GM12878 (cell line): ENCODE measurements at regions not wholly inside any gene's neighbourhood (a gene's known extent, or its start where the extent isn't known, plus 50 kb on each side); places are given as distances from the start of the nearest gene placed in this dataset.

Experiments
- ATAC-seq: fragments of 200-7000 bp; cut with Tn5 transposase; 3 replicates; pipeline ENCODE4 v1.9.1; 2020; ENCODE audit warnings: mild to moderate bottlenecking, moderate library complexity
- BruUV-seq: library from RNA; stranded (reverse); fragments of 400-500 nt; replicated peaks from 2 replicates; lab custom pipeline; 2021; lab: Mats Ljungman, UMichigan
- CTCF ChIA-PET: fragments of 300-600 bp; sonication (Branson Sonifier 250); formaldehyde crosslinking; extraction: SDS; loops from one replicate; lab custom pipeline; 2021; ENCODE audit warnings: inconsistent platforms; lab: Yijun Ruan, JAX
- POLR2A ChIA-PET: fragments of 350-600 bp; formaldehyde crosslinking; extraction: SDS; loops from one replicate; lab custom pipeline; 2021; ENCODE audit warnings: inconsistent platforms; lab: Charles Lee
- RAD21 ChIA-PET: fragments of 300-600 bp; sonication (Branson Sonifier 250); formaldehyde crosslinking; loops from one replicate; lab custom pipeline; 2023; ENCODE audit warnings: antibody characterized with exemption; ENCODE audit not compliant: unreplicated experiment; lab: Charles Lee
- SMC1A ChIA-PET: fragments of 300-600 bp; sonication (Branson Sonifier 250); formaldehyde crosslinking; loops from one replicate; lab custom pipeline; 2023; ENCODE audit not compliant: unreplicated experiment, uncharacterized antibody; lab: Charles Lee
- DNase-seq: peaks from one replicate; pipeline ENCODE4 v3.0.0-alpha.2; 2011; ENCODE audit warnings: low read depth, low spot score
- FAIRE-seq: peaks from 3 replicates; lab custom pipeline; 2011; peaks lifted over from hg19 to GRCh38; lab: Jason Lieb, UNC
- H2AFZ ChIP-seq: 2 replicates; pipeline ENCODE4 v1.6.0; 2011; ENCODE audit warnings: low read depth, low read length, control low read depth; ENCODE audit not compliant: control insufficient read depth
- H3K27ac ChIP-seq: 2 replicates; pipeline ENCODE4 v1.5.1; 2011; ENCODE audit warnings: control low read depth; ENCODE audit not compliant: control insufficient read depth, insufficient read depth
- H3K27me3 ChIP-seq, 2 experiments: replicated peaks in 1 of 2; 2 replicates each; pipeline versions ENCODE4 v1.6.0 to v1.6.1; 2011; ENCODE audit warnings: low read length in 1 of 2; ENCODE audit not compliant: control insufficient read depth in 2 of 2, insufficient read depth in 2 of 2
- H3K36me3 ChIP-seq, 2 experiments: 2 replicates each; pipeline ENCODE4 v1.5.1; 2011; ENCODE audit warnings: low read length in 1 of 2; ENCODE audit not compliant: control insufficient read depth in 2 of 2, insufficient read depth in 2 of 2
- H3K4me1 ChIP-seq: 2 replicates; pipeline ENCODE4 v1.6.1; 2011; ENCODE audit warnings: mild to moderate bottlenecking, low read length, moderate library complexity, mixed read lengths; ENCODE audit not compliant: control insufficient read depth, insufficient read depth
- H3K4me2 ChIP-seq: 2 replicates; pipeline ENCODE4 v1.6.0; 2011; ENCODE audit warnings: control low read depth; ENCODE audit not compliant: control insufficient read depth, insufficient read depth
- H3K4me3 ChIP-seq: fragments of 200-600 bp; sonication (generic); 2 replicates; pipeline ENCODE4 v1.5.1; 2016
- H3K79me2 ChIP-seq: 2 replicates; pipeline ENCODE4 v1.6.0; 2011; ENCODE audit warnings: low read length; ENCODE audit not compliant: control insufficient read depth, insufficient read depth
- H3K9ac ChIP-seq: 2 replicates; pipeline ENCODE4 v1.8.0; 2011; ENCODE audit warnings: low read length, control low read depth, mixed read lengths; ENCODE audit not compliant: control insufficient read depth, insufficient read depth
- H3K9me3 ChIP-seq: replicated peaks from 3 replicates; pipeline ENCODE4 v1.5.1; 2011; ENCODE audit warnings: mild to moderate bottlenecking, low read length; ENCODE audit not compliant: control insufficient read depth, insufficient read depth
- H4K20me1 ChIP-seq: 2 replicates; pipeline ENCODE4 v1.6.0; 2011; ENCODE audit not compliant: control insufficient read depth, insufficient read depth
- BMI1 ChIP-seq: fragments of 450-650 bp; IDR thresholded peaks from 2 replicates; pipeline ENCODE4 v1.6.1; 2016; ENCODE audit warnings: mild to moderate bottlenecking, moderate library complexity, borderline replicate concordance
- CHD2 ChIP-seq: IDR thresholded peaks from 2 replicates; pipeline ENCODE4 v1.6.1; 2011; ENCODE audit warnings: low read depth, low read length, improper control_type of control experiment, borderline replicate concordance
- EP300 ChIP-seq, 2 experiments: fragments of 150-350 bp in 1 of 2; IDR thresholded peaks; 2 replicates each; pipeline ENCODE4 v1.6.1; 2011 to 2012; ENCODE audit warnings: low read depth in 2 of 2, low read length in 2 of 2, borderline replicate concordance in 1 of 2, improper control_type of control experiment in 1 of 2, inconsistent platforms in 1 of 2; ENCODE audit not compliant: control insufficient read depth in 1 of 2
- ESRRA ChIP-seq: IDR thresholded peaks from 2 replicates; pipeline ENCODE4 v1.6.1; 2012; ENCODE audit warnings: mild to moderate bottlenecking, low read length, improper control_type of control experiment
- HDAC2 ChIP-seq: fragments of 200-600 bp; sonication (generic); IDR thresholded peaks from 2 replicates; pipeline ENCODE4 v1.6.1; 2017
- IRF4 ChIP-seq: IDR thresholded peaks from 2 replicates; pipeline ENCODE4 v1.6.1; 2011; ENCODE audit warnings: low read depth, low read length
- MEF2A ChIP-seq: IDR thresholded peaks from 2 replicates; pipeline ENCODE4 v1.6.1; 2011; ENCODE audit warnings: low read depth, mild to moderate bottlenecking, low read length, moderate library complexity; ENCODE audit not compliant: insufficient read depth
- NBN ChIP-seq: fragments of 450-650 bp; IDR thresholded peaks from 2 replicates; pipeline ENCODE4 v1.6.1; 2016
- NFXL1 ChIP-seq: fragments of 450-650 bp; IDR thresholded peaks from 2 replicates; pipeline ENCODE4 v1.6.1; 2017; ENCODE audit warnings: antibody characterized with exemption, mild to moderate bottlenecking, borderline replicate concordance
- NFYA ChIP-seq: IDR thresholded peaks from 2 replicates; pipeline ENCODE4 v1.6.1; 2011; ENCODE audit warnings: low read depth, mild to moderate bottlenecking, low read length, improper control_type of control experiment, borderline replicate concordance
- POLR2AphosphoS2 ChIP-seq: IDR thresholded peaks from 2 replicates; pipeline ENCODE4 v1.6.1; 2011; ENCODE audit warnings: low read depth, mild to moderate bottlenecking, low read length, improper control_type of control experiment, moderate library complexity
- SPI1 ChIP-seq: IDR thresholded peaks from 2 replicates; pipeline ENCODE4 v1.6.1; 2011; ENCODE audit warnings: low read depth, mild to moderate bottlenecking, low read length, moderate library complexity, borderline replicate concordance; ENCODE audit not compliant: insufficient read depth
- SUZ12 ChIP-seq: fragments of 200-600 bp; sonication (generic); IDR thresholded peaks from one replicate; pipeline ENCODE4 v1.6.1; 2018; ENCODE audit warnings: antibody characterized with exemption, mild to moderate bottlenecking; ENCODE audit not compliant: unreplicated experiment
- ZNF207 ChIP-seq: fragments of 450-650 bp; IDR thresholded peaks from 2 replicates; pipeline ENCODE4 v1.6.1; 2014; ENCODE audit warnings: antibody characterized with exemption, mild to moderate bottlenecking, borderline replicate concordance
- WGBS: methylation state at CpG from one replicate; pipeline ENCODE4 v1.1.6; 2016; ENCODE audit warnings: low lambda C conversion rate; ENCODE audit not compliant: insufficient replicate concordance, insufficient coverage; ENCODE audit errors: missing lambda C conversion rate; 5-methylcytosine and 5-hydroxymethylcytosine counted together
- in situ Hi-C: fragments of 300-500 bp; cut with MboI; formaldehyde crosslinking; loops from 9 replicates; pipeline ENCODE4 v1.14.3; 2018; ENCODE audit warnings: mixed read lengths
- intact Hi-C: fragments of 100-400 bp; cut with micrococcal nuclease; formaldehyde crosslinking; loops from one replicate; pipeline ENCODE4 v1.14.2; 2022; ENCODE audit not compliant: unreplicated experiment
- TF ChIP-seq, protein P1 (sequence below): IDR thresholded peaks from 2 replicates; pipeline ENCODE4 v1.6.1; 2011; ENCODE audit warnings: low read depth, mild to moderate bottlenecking, low read length, moderate library complexity, borderline replicate concordance; ENCODE audit errors: extremely low read depth
- TF ChIP-seq, protein P2 (sequence below): fragments of 450-650 bp; IDR thresholded peaks from 2 replicates; pipeline ENCODE4 v1.6.1; 2017; ENCODE audit warnings: mild to moderate bottlenecking, moderate library complexity
- TF ChIP-seq, protein P3 (sequence below): fragments of 450-650 bp; IDR thresholded peaks from 2 replicates; pipeline ENCODE4 v1.6.1; 2016; ENCODE audit warnings: mild to moderate bottlenecking
- TF ChIP-seq, protein P4 (sequence below): fragments of 450-650 bp; IDR thresholded peaks from 2 replicates; pipeline ENCODE4 v1.6.1; 2014; ENCODE audit warnings: mild to moderate bottlenecking

DNA sequence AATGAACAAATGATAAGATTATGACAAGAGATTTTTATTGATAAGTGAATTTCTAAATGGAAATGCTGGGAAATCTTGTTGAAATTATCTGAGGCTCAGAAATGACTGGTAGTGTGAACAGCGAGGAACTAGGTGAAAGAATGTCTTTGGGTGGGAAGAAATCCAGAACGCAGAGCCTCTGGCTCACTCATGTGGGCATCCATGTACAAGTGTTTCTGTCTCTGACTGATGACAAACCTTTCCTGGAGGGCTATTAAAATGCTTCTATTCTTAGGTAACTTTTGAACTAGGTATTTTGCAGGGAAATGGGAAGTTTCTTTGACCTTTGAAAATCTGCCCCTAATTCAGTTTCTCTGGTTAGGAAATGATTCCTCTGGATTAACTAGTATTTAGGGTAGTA, 598.6 kb downstream of the SLC4A3 start (continued):
- TF ChIP-seq EP300 (IDR thresholded peaks at IDR 0.05; ENCODE audit: borderline replicate concordance in 1 of 2, control insufficient read depth in 1 of 2, low read depth in 2 of 2, low read length in 2 of 2): no peak
- TF ChIP-seq IRF4: no peak
- TF ChIP-seq, protein P1, sequence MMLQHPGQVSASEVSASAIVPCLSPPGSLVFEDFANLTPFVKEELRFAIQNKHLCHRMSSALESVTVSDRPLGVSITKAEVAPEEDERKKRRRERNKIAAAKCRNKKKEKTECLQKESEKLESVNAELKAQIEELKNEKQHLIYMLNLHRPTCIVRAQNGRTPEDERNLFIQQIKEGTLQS: no peak
- TF ChIP-seq ESRRA: no peak
- TF ChIP-seq POLR2AphosphoS2: no peak

DNA sequence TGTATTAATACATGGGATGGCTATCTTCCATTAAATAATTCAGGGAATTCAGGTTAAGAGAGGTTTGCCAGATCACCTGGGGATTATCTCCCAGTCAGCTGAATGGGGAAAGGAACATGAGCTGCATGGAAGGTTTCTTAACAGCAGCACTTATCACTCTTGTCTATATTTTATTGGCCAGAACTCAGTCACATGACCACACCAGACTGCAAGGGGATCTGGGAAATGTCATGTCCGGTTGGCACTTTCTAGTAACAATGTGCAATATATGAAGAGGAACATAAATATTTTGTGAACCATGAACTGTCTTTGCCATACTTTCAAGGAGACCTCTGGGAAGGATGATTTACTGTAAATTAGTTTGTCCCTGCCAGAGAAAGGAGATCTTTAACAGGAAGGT, 599.1 kb downstream of the SLC4A3 start:
- Histone ChIP-seq H3K27ac (no peak overlapping the region), H3K4me1 (no peaks in the 10 kb centered on the region), H4K20me1 (no peaks in the 10 kb centered on the region), H3K9ac (no peak overlapping the region), H3K27me3 (no peaks in the 10 kb centered on the region), H3K9me3 (no peaks in the 10 kb centered on the region), H3K36me3 (no peaks in the 10 kb centered on the region), H2AFZ (no peak overlapping the region), H3K4me3 (no peak overlapping the region), H3K4me2 (no peak overlapping the region), H3K79me2 (no peaks in the 10 kb centered on the region)
- ChIA-PET POLR2A (no interaction called here), SMC1A (no interaction called here), RAD21 (no interaction called here), CTCF (no interaction called here)
- in situ Hi-C loops: no loop called here
- ATAC-seq: no peak
- WGBS: 86% methylated on average over 1 of the region's 1 CpG
- DNase-seq: no peak
- no peak for FAIRE-seq
- intact Hi-C loops: no loop called here
- no TSS peak for BruUV-seq
- no peak for TF ChIP-seq CHD2
- TF ChIP-seq, protein P2, sequence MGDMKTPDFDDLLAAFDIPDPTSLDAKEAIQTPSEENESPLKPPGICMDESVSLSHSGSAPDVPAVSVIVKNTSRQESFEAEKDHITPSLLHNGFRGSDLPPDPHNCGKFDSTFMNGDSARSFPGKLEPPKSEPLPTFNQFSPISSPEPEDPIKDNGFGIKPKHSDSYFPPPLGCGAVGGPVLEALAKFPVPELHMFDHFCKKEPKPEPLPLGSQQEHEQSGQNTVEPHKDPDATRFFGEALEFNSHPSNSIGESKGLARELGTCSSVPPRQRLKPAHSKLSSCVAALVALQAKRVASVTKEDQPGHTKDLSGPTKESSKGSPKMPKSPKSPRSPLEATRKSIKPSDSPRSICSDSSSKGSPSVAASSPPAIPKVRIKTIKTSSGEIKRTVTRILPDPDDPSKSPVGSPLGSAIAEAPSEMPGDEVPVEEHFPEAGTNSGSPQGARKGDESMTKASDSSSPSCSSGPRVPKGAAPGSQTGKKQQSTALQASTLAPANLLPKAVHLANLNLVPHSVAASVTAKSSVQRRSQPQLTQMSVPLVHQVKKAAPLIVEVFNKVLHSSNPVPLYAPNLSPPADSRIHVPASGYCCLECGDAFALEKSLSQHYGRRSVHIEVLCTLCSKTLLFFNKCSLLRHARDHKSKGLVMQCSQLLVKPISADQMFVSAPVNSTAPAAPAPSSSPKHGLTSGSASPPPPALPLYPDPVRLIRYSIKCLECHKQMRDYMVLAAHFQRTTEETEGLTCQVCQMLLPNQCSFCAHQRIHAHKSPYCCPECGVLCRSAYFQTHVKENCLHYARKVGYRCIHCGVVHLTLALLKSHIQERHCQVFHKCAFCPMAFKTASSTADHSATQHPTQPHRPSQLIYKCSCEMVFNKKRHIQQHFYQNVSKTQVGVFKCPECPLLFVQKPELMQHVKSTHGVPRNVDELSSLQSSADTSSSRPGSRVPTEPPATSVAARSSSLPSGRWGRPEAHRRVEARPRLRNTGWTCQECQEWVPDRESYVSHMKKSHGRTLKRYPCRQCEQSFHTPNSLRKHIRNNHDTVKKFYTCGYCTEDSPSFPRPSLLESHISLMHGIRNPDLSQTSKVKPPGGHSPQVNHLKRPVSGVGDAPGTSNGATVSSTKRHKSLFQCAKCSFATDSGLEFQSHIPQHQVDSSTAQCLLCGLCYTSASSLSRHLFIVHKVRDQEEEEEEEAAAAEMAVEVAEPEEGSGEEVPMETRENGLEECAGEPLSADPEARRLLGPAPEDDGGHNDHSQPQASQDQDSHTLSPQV: no peak
- TF ChIP-seq BMI1: no peak
- no peak for TF ChIP-seq ZNF207
- no peak for TF ChIP-seq MEF2A
- TF ChIP-seq NBN: no peak
- no peak for TF ChIP-seq NFXL1
- no peak for TF ChIP-seq NFYA
- TF ChIP-seq, protein P3, sequence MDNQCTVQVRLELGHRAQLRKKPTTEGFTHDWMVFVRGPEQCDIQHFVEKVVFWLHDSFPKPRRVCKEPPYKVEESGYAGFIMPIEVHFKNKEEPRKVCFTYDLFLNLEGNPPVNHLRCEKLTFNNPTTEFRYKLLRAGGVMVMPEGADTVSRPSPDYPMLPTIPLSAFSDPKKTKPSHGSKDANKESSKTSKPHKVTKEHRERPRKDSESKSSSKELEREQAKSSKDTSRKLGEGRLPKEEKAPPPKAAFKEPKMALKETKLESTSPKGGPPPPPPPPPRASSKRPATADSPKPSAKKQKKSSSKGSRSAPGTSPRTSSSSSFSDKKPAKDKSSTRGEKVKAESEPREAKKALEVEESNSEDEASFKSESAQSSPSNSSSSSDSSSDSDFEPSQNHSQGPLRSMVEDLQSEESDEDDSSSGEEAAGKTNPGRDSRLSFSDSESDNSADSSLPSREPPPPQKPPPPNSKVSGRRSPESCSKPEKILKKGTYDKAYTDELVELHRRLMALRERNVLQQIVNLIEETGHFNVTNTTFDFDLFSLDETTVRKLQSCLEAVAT: no peak
- TF ChIP-seq HDAC2: no peak
- no peak for TF ChIP-seq SUZ12
- TF ChIP-seq, protein P4, sequence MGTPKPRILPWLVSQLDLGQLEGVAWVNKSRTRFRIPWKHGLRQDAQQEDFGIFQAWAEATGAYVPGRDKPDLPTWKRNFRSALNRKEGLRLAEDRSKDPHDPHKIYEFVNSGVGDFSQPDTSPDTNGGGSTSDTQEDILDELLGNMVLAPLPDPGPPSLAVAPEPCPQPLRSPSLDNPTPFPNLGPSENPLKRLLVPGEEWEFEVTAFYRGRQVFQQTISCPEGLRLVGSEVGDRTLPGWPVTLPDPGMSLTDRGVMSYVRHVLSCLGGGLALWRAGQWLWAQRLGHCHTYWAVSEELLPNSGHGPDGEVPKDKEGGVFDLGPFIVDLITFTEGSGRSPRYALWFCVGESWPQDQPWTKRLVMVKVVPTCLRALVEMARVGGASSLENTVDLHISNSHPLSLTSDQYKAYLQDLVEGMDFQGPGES: no peak
- no peak for TF ChIP-seq SPI1
